Transverse colon (tissue), 3 donors: ENCODE measurements at regions not wholly inside any gene's neighbourhood (a gene's known extent, or its start where the extent isn't known, plus 50 kb on each side); places are given as distances from the start of the nearest gene placed in this dataset.

Experiments
- POLR2A ChIP-seq: fragments of 450-650 bp; IDR thresholded peaks from one replicate; pipeline ENCODE4 v1.6.1; 2016; ENCODE audit warnings: antibody characterized with exemption, mild to moderate bottlenecking, moderate library complexity
- TF ChIP-seq, protein P1 (sequence below), 5 experiments: fragments of 200-600 bp in 3 of 5; fragments of 450-650 bp in 2 of 5; sonication (generic) in 3 of 5; IDR thresholded peaks; 1 replicate in 2 of 5; 2 replicates in 3 of 5; pipeline ENCODE4 v1.5.1; 2016 to 2017; ENCODE audit warnings: antibody characterized with exemption in 5 of 5, inconsistent platforms in 3 of 5, mild to moderate bottlenecking in 2 of 5, moderate library complexity in 1 of 5

DNA sequence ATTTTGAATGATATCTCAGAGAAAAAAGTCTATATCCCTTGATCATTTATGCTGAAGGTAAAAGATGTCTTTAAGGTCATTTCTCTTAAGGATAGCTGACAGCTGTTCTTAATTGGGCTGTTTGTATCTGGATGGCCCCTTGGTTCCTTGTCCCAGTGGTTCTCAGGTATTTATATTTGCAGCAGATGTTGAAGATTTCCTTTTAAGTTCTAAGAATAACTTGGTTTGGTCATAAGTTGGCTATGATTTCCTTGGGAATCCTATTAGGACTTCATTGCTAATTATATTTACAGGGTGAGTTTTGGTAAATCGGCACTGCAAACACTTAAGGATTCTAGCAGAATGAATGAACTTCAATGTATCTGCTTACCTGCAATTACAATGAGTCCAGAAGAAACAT, 460.4 kb upstream of the SGO1 start:
- TF ChIP-seq, protein P1, sequence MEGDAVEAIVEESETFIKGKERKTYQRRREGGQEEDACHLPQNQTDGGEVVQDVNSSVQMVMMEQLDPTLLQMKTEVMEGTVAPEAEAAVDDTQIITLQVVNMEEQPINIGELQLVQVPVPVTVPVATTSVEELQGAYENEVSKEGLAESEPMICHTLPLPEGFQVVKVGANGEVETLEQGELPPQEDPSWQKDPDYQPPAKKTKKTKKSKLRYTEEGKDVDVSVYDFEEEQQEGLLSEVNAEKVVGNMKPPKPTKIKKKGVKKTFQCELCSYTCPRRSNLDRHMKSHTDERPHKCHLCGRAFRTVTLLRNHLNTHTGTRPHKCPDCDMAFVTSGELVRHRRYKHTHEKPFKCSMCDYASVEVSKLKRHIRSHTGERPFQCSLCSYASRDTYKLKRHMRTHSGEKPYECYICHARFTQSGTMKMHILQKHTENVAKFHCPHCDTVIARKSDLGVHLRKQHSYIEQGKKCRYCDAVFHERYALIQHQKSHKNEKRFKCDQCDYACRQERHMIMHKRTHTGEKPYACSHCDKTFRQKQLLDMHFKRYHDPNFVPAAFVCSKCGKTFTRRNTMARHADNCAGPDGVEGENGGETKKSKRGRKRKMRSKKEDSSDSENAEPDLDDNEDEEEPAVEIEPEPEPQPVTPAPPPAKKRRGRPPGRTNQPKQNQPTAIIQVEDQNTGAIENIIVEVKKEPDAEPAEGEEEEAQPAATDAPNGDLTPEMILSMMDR (IDR thresholded peaks at IDR 0.05): no peak
- no peak for TF ChIP-seq POLR2A
